ENCODE measurements at regions not wholly inside any gene's neighbourhood (a gene's known extent, or its start where the extent isn't known, plus 50 kb on each side); places are given as distances from the start of the nearest gene placed in this dataset.
A peak's percentile ranks its signal among the peaks of the same experiment; 100 is the strongest.

GRCh38 chr12:24697295-24697694, 251.6 kb downstream of the BCAT1 start:
- Mint-ChIP-seq H3K4me1 (peaks cover 33% of the 10 kb centered on the region), H3K4me3 (no peak overlapping the region), H3K27ac (ENCODE audit: unreplicated experiment) (peak overlapping the region; percentile 77), H3K9me3 (peaks cover 6% of the 10 kb centered on the region), H3K27me3 (ENCODE audit: low read depth) (no peaks in the 10 kb centered on the region), H3K36me3 (ENCODE audit: low read depth) (peaks cover 3% of the 10 kb centered on the region)
- TF ChIP-seq, protein P1, sequence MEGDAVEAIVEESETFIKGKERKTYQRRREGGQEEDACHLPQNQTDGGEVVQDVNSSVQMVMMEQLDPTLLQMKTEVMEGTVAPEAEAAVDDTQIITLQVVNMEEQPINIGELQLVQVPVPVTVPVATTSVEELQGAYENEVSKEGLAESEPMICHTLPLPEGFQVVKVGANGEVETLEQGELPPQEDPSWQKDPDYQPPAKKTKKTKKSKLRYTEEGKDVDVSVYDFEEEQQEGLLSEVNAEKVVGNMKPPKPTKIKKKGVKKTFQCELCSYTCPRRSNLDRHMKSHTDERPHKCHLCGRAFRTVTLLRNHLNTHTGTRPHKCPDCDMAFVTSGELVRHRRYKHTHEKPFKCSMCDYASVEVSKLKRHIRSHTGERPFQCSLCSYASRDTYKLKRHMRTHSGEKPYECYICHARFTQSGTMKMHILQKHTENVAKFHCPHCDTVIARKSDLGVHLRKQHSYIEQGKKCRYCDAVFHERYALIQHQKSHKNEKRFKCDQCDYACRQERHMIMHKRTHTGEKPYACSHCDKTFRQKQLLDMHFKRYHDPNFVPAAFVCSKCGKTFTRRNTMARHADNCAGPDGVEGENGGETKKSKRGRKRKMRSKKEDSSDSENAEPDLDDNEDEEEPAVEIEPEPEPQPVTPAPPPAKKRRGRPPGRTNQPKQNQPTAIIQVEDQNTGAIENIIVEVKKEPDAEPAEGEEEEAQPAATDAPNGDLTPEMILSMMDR (conservative IDR thresholded peaks at IDR 0.05) = no peak
- no peak for DNase-seq (ENCODE audit: low read depth, low spot score)

DNA sequence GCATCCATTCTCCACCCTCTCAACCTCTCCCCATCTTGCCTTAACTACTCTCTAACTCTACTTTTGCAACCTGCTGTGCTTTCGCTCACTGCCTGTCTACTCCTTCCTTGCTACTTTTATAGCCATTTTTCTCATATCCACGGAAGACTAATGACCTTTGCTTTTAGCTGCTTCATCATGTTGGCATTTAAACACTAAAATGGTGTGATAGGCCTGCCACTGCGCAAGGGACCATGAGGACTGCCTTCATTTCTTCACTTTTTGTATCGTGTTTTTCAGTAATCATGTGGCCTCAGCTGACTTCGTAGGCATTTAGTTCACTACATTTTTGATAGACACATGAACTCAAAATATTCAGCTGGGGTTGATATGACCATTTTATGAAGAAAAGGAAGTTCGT, 252.1 kb downstream of the BCAT1 start:
- peaks cover 33% of the 10 kb centered on the region for H3K4me1 Mint-ChIP-seq
- H3K36me3 Mint-ChIP-seq (ENCODE audit: low read depth) = peaks cover 3% of the 10 kb centered on the region
- TF ChIP-seq, protein P1 (conservative IDR thresholded peaks at IDR 0.05) = no peak
- no peak overlapping the region for H3K27ac Mint-ChIP-seq (ENCODE audit: unreplicated experiment)
- H3K9me3 Mint-ChIP-seq = peaks cover 9% of the 10 kb centered on the region
- DNase-seq (ENCODE audit: low read depth, low spot score) = no peak
- H3K27me3 Mint-ChIP-seq (ENCODE audit: low read depth) = no peaks in the 10 kb centered on the region
- H3K4me3 Mint-ChIP-seq = no peak overlapping the region

- H3K27ac Mint-ChIP-seq (ENCODE audit: unreplicated experiment) = peak overlapping the region; percentile 14
- peaks cover 33% of the 10 kb centered on the region for H3K4me1 Mint-ChIP-seq
- peaks cover 3% of the 10 kb centered on the region for H3K36me3 Mint-ChIP-seq (ENCODE audit: low read depth)
- no peak for DNase-seq (ENCODE audit: low read depth, low spot score)
- peaks cover 10% of the 10 kb centered on the region for H3K9me3 Mint-ChIP-seq
- TF ChIP-seq, protein P1 (conservative IDR thresholded peaks at IDR 0.05) = no peak
- no peak overlapping the region for H3K4me3 Mint-ChIP-seq
- H3K27me3 Mint-ChIP-seq (ENCODE audit: low read depth) = no peaks in the 10 kb centered on the region
Observed at GRCh38 chr12:24695657-24696329, 253.1 kb downstream of the BCAT1 start.

DNA sequence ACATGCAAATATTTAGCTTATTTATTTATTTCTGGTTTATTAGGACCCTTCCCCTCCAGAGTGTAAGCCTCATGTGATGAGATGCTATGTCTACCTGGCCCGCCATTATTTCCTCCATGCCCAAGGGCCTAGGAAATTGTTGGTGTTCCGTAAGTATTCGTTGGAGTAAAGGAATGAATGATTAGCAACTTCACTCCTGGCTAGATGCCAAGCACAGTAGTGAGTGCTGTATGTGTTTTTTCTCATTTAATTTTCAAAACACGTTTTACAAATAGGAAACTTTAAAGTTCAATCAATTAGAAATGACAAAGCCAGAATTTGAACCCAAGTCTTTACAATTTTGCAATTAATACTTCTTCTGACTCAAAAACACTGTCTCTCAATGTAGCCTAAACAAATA, 253.8 kb downstream of the BCAT1 start:
- Mint-ChIP-seq H3K9me3 (peaks cover 9% of the 10 kb centered on the region), H3K27ac (ENCODE audit: unreplicated experiment) (no peak overlapping the region), H3K4me3 (no peak overlapping the region), H3K4me1 (peaks cover 33% of the 10 kb centered on the region), H3K27me3 (ENCODE audit: low read depth) (no peaks in the 10 kb centered on the region), H3K36me3 (ENCODE audit: low read depth) (peaks cover 3% of the 10 kb centered on the region)
- DNase-seq (ENCODE audit: low read depth, low spot score) = no peak
- TF ChIP-seq, protein P1 (conservative IDR thresholded peaks at IDR 0.05) = no peak

DNA sequence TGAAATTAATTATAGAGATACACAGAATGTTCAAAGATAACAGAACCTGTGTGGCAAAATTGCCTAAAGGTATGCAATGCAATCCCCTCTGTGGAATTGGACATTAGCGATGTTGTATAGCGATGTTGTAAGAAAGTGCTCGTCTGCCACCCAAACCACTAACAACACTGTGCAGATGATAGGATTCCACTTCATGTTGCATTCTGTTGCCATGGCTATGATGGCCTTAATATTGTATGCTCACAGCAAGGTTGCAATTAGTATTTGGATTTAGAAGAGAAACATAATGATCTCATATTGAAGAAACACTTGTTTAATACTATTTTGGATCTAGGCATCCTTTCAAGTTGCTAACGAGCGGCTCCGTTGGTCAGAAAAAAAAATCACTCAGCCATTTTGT, 260.3 kb downstream of the BCAT1 start:
- Mint-ChIP-seq H3K36me3 (ENCODE audit: low read depth) (peaks cover 9% of the 10 kb centered on the region), H3K9me3 (peaks cover 13% of the 10 kb centered on the region), H3K4me1 (peaks cover 4% of the 10 kb centered on the region), H3K27me3 (ENCODE audit: low read depth) (no peaks in the 10 kb centered on the region), H3K4me3 (no peak overlapping the region), H3K27ac (ENCODE audit: unreplicated experiment) (no peak overlapping the region)
- TF ChIP-seq, protein P1 (conservative IDR thresholded peaks at IDR 0.05) = no peak
- no peak for DNase-seq (ENCODE audit: low read depth, low spot score)
